Stimulated activated naive B cell treated with anti-CD40 and anti-IgM and Interleukin-4, amounts not matched to agents 10 μg/mL and 1 μg/mL and 100 μg/mL, for 72 hours (primary cell): ENCODE measurements at regions not wholly inside any gene's neighbourhood (a gene's known extent, or its start where the extent isn't known, plus 50 kb on each side); places are given as distances from the start of the nearest gene placed in this dataset.
"Not testable (repeated sequence)": the region's sequence is repeated elsewhere in the genome, so short reads cannot be mapped to it uniquely, and the experiment has no call there.

Source experiments
- ATAC-seq, 2 donors: fragments of 150-1000 bp; cut with Tn5 transposase; replicated peaks; 2 replicates each; pipeline ENCODE4 v1.10.0; 2021; ENCODE audit warnings: moderate library complexity in 1 of 2
- DNase-seq: peaks from one replicate; pipeline ENCODE4 v3.0.0; 2021
- H3K27ac Mint-ChIP-seq: one replicate; pipeline ENCODE4 v1.8.0; 2022; ENCODE audit warnings: mild to moderate bottlenecking, mixed read lengths
- H3K27me3 Mint-ChIP-seq, 2 donors: one replicate each; pipeline ENCODE4 v1.8.0; 2022; ENCODE audit warnings: mixed read lengths in 2 of 2
- H3K36me3 Mint-ChIP-seq, 2 donors: one replicate each; pipeline ENCODE4 v1.8.0; 2022; ENCODE audit warnings: mixed read lengths in 2 of 2, mild to moderate bottlenecking in 1 of 2
- H3K4me1 Mint-ChIP-seq, 2 donors: one replicate each; pipeline ENCODE4 v1.8.0; 2022; ENCODE audit warnings: mixed read lengths in 2 of 2, mild to moderate bottlenecking in 1 of 2
- H3K4me3 Mint-ChIP-seq, 2 donors: one replicate each; pipeline ENCODE4 v1.8.0; 2022; ENCODE audit warnings: mild to moderate bottlenecking in 2 of 2, mixed read lengths in 2 of 2, moderate library complexity in 1 of 2
- H3K9me3 Mint-ChIP-seq, 2 donors: one replicate each; pipeline ENCODE4 v1.8.0; 2022; ENCODE audit warnings: mixed read lengths in 2 of 2, mild to moderate bottlenecking in 1 of 2

DNA sequence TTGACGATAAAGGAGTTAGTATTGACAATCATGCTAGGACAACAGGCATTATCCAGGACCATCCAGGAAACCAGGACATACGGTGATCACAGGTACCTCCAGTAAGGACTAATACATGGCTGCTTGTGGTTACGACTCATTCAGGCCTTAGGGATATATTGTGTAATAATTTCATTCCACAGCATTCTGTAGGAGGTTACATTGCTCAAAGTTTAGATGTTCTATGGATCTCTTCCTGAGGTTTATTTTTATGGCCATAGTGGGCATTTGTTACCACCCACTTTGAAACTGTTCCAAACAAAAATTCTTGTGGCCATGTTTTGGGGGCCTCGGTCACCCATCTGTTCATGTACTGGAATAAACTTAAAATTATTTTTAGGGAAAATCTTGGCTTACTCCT, 431.6 kb downstream of the METTL4 start:
- DNase-seq, result no peak
- H3K4me3 Mint-ChIP-seq, result no peak overlapping the region
- ATAC-seq, result no peak
- no peaks in the 10 kb centered on the region for H3K36me3 Mint-ChIP-seq
- peaks cover 5 to 7% of the 10 kb centered on the region in 2 donors for H3K27me3 Mint-ChIP-seq
- H3K27ac Mint-ChIP-seq, result no peak overlapping the region
- H3K9me3 Mint-ChIP-seq, result no peaks in the 10 kb centered on the region
- H3K4me1 Mint-ChIP-seq, result no peaks in the 10 kb centered on the region

DNA sequence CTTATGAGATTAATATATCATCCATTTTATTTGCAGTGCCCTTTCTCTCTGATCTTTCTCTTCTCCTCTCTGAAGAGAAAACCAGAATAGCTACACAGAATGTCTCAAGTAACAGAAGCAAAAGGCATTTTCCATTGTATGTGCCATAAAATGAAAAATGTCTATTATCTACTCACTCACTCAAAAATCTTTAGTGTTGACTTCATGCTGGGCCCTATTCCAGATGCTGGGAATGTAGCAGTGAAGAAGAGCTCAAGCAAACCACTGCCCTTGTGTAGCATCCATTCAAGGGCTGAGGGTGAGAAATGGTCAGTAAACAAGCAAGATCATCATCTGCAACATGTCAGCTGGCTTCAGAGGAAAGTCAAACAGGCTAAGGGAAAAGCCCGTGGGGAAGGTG, 427.7 kb downstream of the METTL4 start:
- Mint-ChIP-seq H3K9me3 (no peaks in the 10 kb centered on the region), H3K4me1 (no peaks in the 10 kb centered on the region), H3K36me3 (no peaks in the 10 kb centered on the region), H3K4me3 (no peak overlapping the region), H3K27ac (no peak overlapping the region), H3K27me3 (peaks cover 0 to 12% of the 10 kb centered on the region in 2 donors)
- DNase-seq, result no peak
- ATAC-seq, result no peak

DNA sequence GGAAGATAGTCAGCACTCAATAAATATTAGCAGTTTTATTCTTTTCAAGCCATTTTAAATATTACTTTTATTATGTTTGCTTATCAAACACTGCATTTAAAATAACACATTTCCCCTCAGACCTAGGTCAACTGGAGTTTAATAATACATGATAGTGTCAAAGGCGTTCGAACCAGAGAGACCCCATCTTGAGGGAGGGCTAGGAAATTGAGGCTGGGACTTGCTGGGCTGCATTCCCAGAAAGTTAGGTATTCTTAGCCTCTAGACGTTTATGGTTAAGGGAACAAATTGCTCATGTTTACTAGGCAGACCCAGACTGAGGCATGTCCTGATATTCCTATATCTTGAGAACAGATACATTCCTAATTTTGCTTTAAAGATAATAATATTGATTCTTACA, 426.5 kb downstream of the METTL4 start:
- Mint-ChIP-seq H3K4me3 (no peak overlapping the region), H3K36me3 (no peaks in the 10 kb centered on the region), H3K27me3 (peaks cover 0 to 12% of the 10 kb centered on the region in 2 donors), H3K27ac (no peak overlapping the region), H3K9me3 (no peaks in the 10 kb centered on the region), H3K4me1 (no peaks in the 10 kb centered on the region)
- ATAC-seq (no peak), DNase-seq (no peak)

DNA sequence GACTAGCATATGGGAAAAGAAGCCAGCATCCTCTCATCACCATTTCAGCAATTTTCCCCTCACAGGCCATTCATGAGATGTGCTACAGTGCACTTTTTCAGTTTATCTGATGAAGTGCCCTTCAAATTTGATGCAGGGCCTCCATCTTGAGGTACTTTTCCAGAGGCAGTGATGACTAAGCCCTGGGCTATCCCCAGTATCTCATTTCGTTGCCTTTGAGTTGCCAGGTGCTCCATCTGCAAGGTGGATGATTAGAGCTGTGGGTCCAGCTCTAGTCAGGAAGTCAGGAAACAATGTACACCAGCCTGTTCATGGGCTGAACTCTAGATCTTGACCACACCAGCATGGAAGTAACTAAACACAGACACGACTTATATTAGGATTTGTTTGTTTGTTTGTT, 425.2 kb downstream of the METTL4 start:
- H3K27me3 Mint-ChIP-seq, result peaks cover 0 to 12% of the 10 kb centered on the region in 2 donors
- H3K9me3 Mint-ChIP-seq, result no peaks in the 10 kb centered on the region
- H3K27ac Mint-ChIP-seq, result no peak overlapping the region
- no peak overlapping the region for H3K4me3 Mint-ChIP-seq
- DNase-seq (no peak), ATAC-seq (no peak)
- no peaks in the 10 kb centered on the region for H3K4me1 Mint-ChIP-seq
- no peaks in the 10 kb centered on the region for H3K36me3 Mint-ChIP-seq

DNA sequence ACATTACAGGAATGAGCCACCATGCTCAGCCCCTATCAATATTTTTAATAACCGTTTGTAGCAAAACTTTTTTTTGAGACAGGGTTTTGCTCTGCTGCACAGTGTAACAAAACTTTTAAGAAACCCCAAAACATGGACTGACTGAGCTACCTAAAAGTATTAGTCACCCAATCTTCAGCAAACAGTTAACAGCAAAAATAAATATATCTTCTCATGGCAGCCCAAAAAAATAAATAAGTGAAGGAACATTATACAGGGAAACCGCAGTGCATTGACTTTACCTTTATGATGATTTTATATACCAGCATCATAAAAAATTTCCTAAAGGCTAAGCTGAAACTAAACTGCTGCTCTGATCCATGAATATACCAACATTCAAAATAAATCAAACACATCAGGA, 424.6 kb downstream of the METTL4 start:
- no peaks in the 10 kb centered on the region for H3K9me3 Mint-ChIP-seq
- H3K4me3 Mint-ChIP-seq, result no peak overlapping the region

DNA sequence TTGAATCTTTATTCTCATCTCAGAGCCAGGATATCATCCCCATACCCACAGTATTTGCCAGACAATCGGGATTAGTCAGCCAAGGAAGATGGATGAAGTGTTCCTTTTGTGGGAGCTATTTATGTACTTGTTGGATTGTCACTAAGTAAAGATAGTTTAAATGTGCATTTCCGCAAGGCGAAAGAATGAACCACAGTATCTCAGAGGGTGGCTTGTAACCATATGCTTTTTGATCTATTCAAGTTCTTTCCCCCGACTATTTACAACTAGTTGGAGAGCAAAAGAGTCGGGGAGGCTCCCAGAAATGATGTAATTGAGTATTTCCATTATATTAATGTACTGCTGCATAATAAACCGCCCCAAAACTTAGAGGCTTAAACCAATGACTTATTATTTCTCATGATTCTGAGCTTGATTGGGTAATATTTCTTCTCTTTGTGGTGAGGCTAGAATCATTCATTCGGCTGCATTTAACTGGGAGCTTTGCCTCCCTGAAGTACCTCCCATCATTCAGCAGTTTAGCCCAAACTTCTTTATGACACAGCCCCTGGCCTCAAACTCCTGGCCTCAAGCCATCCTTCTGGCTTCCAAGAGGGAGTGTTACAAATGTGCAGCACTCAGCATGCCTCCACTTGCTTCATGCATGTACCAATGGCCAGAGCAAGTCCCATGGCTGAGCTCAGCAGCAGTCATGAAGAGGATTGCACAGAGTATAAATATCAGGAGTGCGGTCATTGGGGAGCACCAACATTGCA, 423.7 kb downstream of the METTL4 start:
- H3K27ac Mint-ChIP-seq, result no peak overlapping the region
- H3K4me3 Mint-ChIP-seq, result no peak overlapping the region
- no peaks in the 10 kb centered on the region for H3K9me3 Mint-ChIP-seq
- ATAC-seq (no peak), DNase-seq (no peak)
- H3K4me1 Mint-ChIP-seq, result no peaks in the 10 kb centered on the region
- H3K36me3 Mint-ChIP-seq, result no peaks in the 10 kb centered on the region
- peaks cover 0 to 12% of the 10 kb centered on the region in 2 donors for H3K27me3 Mint-ChIP-seq

More for the DNA sequence above, 424.6 kb downstream of the METTL4 start:
- H3K27me3 Mint-ChIP-seq, result peaks cover 0 to 12% of the 10 kb centered on the region in 2 donors
- no peak overlapping the region for H3K27ac Mint-ChIP-seq
- DNase-seq, result no peak
- no peak for ATAC-seq
- no peaks in the 10 kb centered on the region for H3K36me3 Mint-ChIP-seq
- no peaks in the 10 kb centered on the region for H3K4me1 Mint-ChIP-seq

DNA sequence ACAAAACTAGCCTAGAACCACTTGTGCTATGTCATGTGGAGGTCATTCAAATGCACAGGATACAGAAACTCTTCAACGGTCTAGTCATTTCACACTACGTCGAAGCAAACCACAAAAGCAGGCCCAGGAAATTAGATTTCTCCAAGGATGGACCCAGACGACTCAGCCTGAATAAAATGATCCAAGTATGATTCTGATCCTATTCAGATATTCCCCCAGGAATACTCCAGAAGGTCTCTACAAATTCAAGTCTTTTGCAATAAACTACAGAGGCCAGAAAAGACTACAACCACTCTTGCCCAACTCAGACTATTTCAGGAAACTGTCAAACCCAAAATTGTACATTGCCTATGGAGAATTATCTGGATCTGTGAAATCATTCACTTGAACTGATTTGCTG, 422.5 kb downstream of the METTL4 start:
- ATAC-seq, result no peak
- peaks cover 0 to 12% of the 10 kb centered on the region in 2 donors for H3K27me3 Mint-ChIP-seq
- no peaks in the 10 kb centered on the region for H3K9me3 Mint-ChIP-seq
- no peaks in the 10 kb centered on the region for H3K4me1 Mint-ChIP-seq
- H3K36me3 Mint-ChIP-seq, result no peaks in the 10 kb centered on the region
- DNase-seq, result no peak
- H3K4me3 Mint-ChIP-seq, result no peak overlapping the region
- H3K27ac Mint-ChIP-seq, result no peak overlapping the region

DNA sequence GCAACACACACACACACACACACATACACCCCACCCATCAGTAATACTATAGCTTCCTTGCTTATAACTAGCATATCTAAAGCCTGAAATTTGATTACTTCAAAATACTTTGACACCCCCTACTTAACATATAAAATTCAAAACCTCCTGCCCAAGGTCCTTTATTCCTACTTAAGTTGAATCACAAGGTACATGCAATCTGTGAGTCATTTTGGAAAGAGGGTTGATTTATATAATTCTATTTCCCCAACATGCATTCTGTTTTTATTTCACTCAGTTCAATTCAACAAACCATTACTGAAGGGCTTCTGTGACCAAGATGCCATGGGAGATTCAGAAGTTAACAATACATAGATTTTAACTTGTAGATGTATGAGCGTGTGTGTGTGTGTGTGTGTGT, 420.7 kb downstream of the METTL4 start:
- Mint-ChIP-seq H3K4me1 (no peaks in the 10 kb centered on the region), H3K9me3 (no peaks in the 10 kb centered on the region), H3K4me3 (no peak overlapping the region), H3K36me3 (no peaks in the 10 kb centered on the region), H3K27me3 (peaks cover 0 to 7% of the 10 kb centered on the region in 2 donors), H3K27ac (no peak overlapping the region)
- DNase-seq (no peak), ATAC-seq (no peak)

DNA sequence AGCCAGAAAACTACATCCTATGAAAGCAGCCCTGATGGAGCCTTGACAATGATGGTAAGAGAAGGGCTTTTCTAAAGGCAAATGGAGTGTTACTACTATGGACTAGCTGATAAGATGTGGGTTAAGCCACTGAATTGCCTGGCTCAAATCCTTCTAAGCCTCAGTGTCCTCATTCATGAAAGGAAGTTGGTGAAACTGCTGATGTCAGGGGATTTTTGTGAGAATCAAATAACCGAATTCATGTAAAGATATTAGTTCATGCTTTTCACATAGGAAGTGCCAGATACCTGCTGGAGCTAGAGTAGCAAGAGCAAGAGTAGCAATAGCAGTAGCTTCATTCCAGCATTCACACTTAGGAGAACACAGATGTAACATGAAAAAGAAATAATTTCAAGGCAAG, 417.0 kb downstream of the METTL4 start:
- H3K4me1 Mint-ChIP-seq, result no peaks in the 10 kb centered on the region
- H3K9me3 Mint-ChIP-seq, result no peaks in the 10 kb centered on the region
- no peak overlapping the region for H3K27ac Mint-ChIP-seq
- no peak overlapping the region for H3K4me3 Mint-ChIP-seq
- ATAC-seq (no peak), DNase-seq (no peak)
- H3K27me3 Mint-ChIP-seq, result no peaks in the 10 kb centered on the region
- H3K36me3 Mint-ChIP-seq, result no peaks in the 10 kb centered on the region

DNA sequence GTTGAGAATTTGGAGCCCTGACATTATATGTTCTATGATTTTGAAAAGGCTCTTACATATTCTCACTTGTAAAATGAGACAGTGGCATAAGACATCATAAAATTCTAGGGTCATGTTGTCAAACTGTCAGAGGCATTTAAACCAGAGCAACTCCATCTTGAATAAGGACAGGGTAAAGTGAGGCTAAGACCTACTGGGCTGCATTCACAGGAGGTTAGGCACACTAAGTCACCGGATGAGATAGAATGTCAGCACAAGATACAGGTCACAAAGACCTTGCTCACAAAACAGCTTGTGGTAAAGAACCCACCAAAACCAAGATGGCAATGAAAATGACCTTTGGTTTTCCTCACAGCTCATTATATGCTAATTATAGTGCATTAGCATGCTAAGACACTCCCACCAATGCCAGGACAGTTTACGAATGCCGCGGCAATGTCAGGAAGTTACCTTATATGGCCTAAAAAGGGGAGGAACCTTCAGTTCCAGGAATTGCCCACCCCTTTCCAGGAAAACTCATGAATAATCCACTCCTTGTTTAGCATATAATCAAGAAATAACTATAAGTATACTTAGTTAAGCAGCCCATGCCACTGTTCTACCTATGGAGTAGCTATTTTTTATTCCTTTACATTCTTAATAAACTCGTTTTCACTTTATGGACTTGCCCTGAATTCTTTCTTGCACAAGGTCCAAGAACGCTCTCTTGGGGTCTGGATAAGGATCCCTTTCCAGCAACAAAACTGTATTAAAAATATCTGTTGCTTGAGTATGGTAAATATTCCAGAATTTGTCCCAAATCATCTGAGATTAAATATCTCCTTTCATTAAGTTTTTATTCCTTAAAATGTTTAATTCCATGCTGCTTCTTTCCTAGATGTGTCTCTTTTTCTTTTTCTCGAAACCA, 406.4 kb downstream of the METTL4 start:
- Mint-ChIP-seq H3K4me3 (no peak overlapping the region), H3K9me3 (no peaks in the 10 kb centered on the region), H3K27ac (no peak overlapping the region), H3K27me3 (no peaks in the 10 kb centered on the region), H3K36me3 (no peaks in the 10 kb centered on the region), H3K4me1 (no peaks in the 10 kb centered on the region)
- ATAC-seq (no peak), DNase-seq (no peak)

DNA sequence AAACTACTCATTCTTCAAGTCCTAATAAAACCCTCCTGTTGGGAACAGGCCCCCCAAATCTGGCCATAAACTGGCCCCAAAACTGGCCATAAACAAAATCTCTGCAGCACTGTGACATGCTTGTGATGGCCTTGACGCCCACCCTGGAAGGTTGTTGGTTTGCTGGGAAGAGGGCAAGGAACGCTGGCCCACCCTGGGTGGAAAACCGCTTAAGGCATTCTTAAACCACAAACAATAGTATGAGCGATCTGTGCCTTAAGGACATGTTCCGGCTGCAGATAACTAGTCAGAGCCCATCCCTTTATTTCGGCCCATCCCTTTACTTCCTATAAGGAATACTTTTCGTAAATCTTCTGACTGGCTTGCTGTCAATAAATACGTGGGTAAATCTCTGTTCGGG, 404.4 kb downstream of the METTL4 start:
- not testable (repeated sequence) for H3K27me3 Mint-ChIP-seq, DNase-seq, H3K4me1 Mint-ChIP-seq, H3K36me3 Mint-ChIP-seq, H3K9me3 Mint-ChIP-seq, ATAC-seq, H3K4me3 Mint-ChIP-seq, H3K27ac Mint-ChIP-seq

DNA sequence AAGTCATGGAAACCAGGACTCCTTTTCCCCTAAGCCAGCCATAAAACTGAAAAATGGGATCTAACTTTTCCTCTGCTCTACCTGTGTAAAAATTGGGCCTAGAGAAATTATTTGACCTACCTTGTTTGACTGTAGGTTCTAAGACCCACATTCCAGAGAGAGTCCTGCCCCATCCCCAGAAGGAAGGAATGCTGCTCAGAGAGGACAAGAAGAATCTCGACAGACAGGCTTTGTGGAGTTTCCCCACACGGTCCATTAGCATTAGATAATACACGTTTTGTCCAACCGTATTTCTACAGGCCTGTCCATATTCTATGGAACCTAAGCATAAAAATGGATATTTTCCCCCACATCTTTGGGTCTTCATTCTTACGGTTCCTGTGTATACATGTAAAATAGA, 403.3 kb downstream of the METTL4 start:
- DNase-seq (no peak), ATAC-seq (no peak)
- no peaks in the 10 kb centered on the region for H3K4me1 Mint-ChIP-seq
- no peaks in the 10 kb centered on the region for H3K36me3 Mint-ChIP-seq
- H3K9me3 Mint-ChIP-seq, result no peaks in the 10 kb centered on the region
- no peak overlapping the region for H3K27ac Mint-ChIP-seq
- H3K4me3 Mint-ChIP-seq, result no peak overlapping the region
- H3K27me3 Mint-ChIP-seq, result peaks cover 0 to 7% of the 10 kb centered on the region in 2 donors

DNA sequence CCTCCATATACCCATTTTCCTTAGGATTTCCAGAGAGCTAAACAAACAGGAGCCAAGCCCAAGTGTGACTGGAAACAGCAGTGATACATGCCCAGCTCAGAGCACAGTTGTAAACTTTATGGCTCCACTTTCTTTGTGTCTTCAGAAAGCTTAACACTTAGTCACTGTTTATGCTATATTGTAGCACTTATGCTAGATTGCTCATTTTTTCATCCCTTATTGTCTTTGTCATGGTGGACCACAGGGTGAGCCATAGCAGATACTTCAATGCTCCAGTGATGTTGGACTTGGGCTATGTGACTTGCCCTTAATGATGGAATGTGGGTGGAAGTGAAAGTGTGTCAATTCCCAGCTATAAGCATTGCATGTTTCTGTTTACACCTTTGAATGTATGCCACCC, 401.6 kb downstream of the METTL4 start:
- Mint-ChIP-seq H3K4me1 (no peaks in the 10 kb centered on the region), H3K27ac (no peak overlapping the region), H3K9me3 (no peaks in the 10 kb centered on the region), H3K27me3 (peaks cover 0 to 7% of the 10 kb centered on the region in 2 donors), H3K36me3 (no peaks in the 10 kb centered on the region), H3K4me3 (no peak overlapping the region)
- DNase-seq (no peak), ATAC-seq (no peak)

DNA sequence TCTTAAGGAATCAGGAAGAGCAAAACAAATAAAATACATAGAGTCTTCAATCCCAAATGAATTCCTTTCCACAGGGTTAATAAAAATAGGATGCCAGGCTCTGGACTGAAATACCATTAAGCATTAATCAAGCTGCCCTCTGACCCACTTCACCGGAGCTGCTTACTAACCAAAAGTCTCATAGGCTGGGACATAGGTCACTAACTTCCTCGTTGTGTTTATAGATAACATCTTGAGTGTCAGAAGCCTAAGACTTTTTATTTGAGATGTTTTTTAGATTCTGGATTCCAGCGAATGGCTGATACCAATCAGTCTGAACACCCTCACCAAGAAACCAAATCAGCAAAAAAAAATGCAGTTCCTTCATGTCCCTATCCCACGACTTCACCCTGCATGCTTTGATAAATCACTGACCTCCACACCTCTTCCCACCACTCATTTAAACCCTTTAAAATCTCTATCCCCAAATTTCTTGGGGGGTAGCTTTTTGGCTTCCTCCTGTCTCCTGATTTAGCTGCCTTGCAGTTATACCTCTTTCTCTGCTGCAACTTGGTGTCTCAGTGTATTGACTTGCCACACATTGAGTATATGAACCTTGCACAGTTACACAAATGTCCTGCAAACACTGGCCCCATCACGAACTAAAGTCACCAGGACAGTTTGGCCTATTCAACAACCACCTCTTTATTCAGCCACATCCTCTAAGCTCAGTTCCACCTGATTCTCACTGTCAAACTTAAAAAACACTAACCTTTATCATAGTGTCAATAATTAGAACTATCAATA, 399.3 kb downstream of the METTL4 start:
- Mint-ChIP-seq H3K36me3 (no peaks in the 10 kb centered on the region), H3K4me3 (no peak overlapping the region), H3K9me3 (no peaks in the 10 kb centered on the region), H3K27me3 (peaks cover 0 to 7% of the 10 kb centered on the region in 2 donors), H3K4me1 (no peaks in the 10 kb centered on the region), H3K27ac (no peak overlapping the region)
- ATAC-seq (no peak), DNase-seq (no peak)
